Ectodermal cell (in vitro differentiated cells): ENCODE measurements at regions not wholly inside any gene's neighbourhood (a gene's known extent, or its start where the extent isn't known, plus 50 kb on each side); places are given as distances from the start of the nearest gene placed in this dataset.

ENCODE experiments used
- H3K27ac ChIP-seq: 2 replicates; pipeline ENCODE4 v1.7.0; 2013; ENCODE audit warnings: mild to moderate bottlenecking, low read depth, low read length; ENCODE audit not compliant: insufficient read depth, poor library complexity, severe bottlenecking
- H3K27me3 ChIP-seq: 2 replicates; pipeline ENCODE4 v1.7.0; 2013; ENCODE audit warnings: mild to moderate bottlenecking, low read length; ENCODE audit not compliant: insufficient read depth, control insufficient read depth, poor library complexity, severe bottlenecking
- H3K36me3 ChIP-seq: one replicate; pipeline ENCODE4 v1.7.0; 2013; ENCODE audit warnings: low read length; ENCODE audit not compliant: control insufficient read depth, insufficient read depth
- H3K4me1 ChIP-seq: one replicate; pipeline ENCODE4 v1.7.0; 2013; ENCODE audit warnings: low read length; ENCODE audit not compliant: control insufficient read depth, insufficient read depth
- H3K4me3 ChIP-seq: 2 replicates; pipeline ENCODE4 v1.7.0; 2013; ENCODE audit warnings: low read depth, low read length, control low read depth; ENCODE audit not compliant: insufficient read depth
- H3K9me3 ChIP-seq: 2 replicates; pipeline ENCODE4 v1.7.0; 2013; ENCODE audit warnings: mild to moderate bottlenecking, low read length, moderate library complexity; ENCODE audit not compliant: control insufficient read depth
- WGBS, 2 experiments: methylation state at CpG; one replicate each; pipeline ENCODE4 v1.1.7; 2013; ENCODE audit warnings: missing lambda C conversion rate in 2 of 2; 5-methylcytosine and 5-hydroxymethylcytosine counted together

GRCh38 chr22:47463220-47463619 lies 700.8 kb downstream of the TBC1D22A start:
- no peak overlapping the region for H3K4me3 ChIP-seq
- no peaks in the 10 kb centered on the region for H3K36me3 ChIP-seq
- no peaks in the 10 kb centered on the region for H3K4me1 ChIP-seq
- 52 to 62% methylated on average over 8 of the region's 8 CpGs for WGBS, 2 experiments
- H3K9me3 ChIP-seq: peaks cover 15% of the 10 kb centered on the region
- H3K27ac ChIP-seq: no peak overlapping the region
- H3K27me3 ChIP-seq: no peaks in the 10 kb centered on the region

GRCh38 chr22:47460861-47461260 lies 698.4 kb downstream of the TBC1D22A start:
- no peaks in the 10 kb centered on the region for H3K36me3 ChIP-seq
- 83 to 91% methylated on average over 5 of the region's 5 CpGs for WGBS, 2 experiments
- no peaks in the 10 kb centered on the region for H3K27me3 ChIP-seq
- H3K4me3 ChIP-seq: no peak overlapping the region
- H3K4me1 ChIP-seq: no peaks in the 10 kb centered on the region
- H3K27ac ChIP-seq: no peak overlapping the region
- H3K9me3 ChIP-seq: peaks cover 15% of the 10 kb centered on the region

GRCh38 chr22:47460176-47460575 lies 697.7 kb downstream of the TBC1D22A start:
- Histone ChIP-seq H3K27ac (no peak overlapping the region), H3K4me1 (no peaks in the 10 kb centered on the region), H3K36me3 (no peaks in the 10 kb centered on the region), H3K9me3 (peaks cover 11% of the 10 kb centered on the region), H3K4me3 (no peak overlapping the region), H3K27me3 (no peaks in the 10 kb centered on the region)
- 83 to 85% methylated on average over 3 of the region's 3 CpGs for WGBS, 2 experiments

- peaks cover 14% of the 10 kb centered on the region for H3K9me3 ChIP-seq
- H3K4me3 ChIP-seq: no peak overlapping the region
- no peaks in the 10 kb centered on the region for H3K4me1 ChIP-seq
- H3K36me3 ChIP-seq: no peaks in the 10 kb centered on the region
- no peaks in the 10 kb centered on the region for H3K27me3 ChIP-seq
- H3K27ac ChIP-seq: no peak overlapping the region
- 74 to 83% methylated on average over 8 of the region's 8 CpGs for whole genome bisulfite sequencing, 2 experiments
Measured at GRCh38 chr22:47458348-47458747, 695.9 kb downstream of the TBC1D22A start.

GRCh38 chr22:47457509-47458300 lies 695.3 kb downstream of the TBC1D22A start:
- H3K4me1 ChIP-seq: no peaks in the 10 kb centered on the region
- no peak overlapping the region for H3K27ac ChIP-seq
- no peak overlapping the region for H3K4me3 ChIP-seq
- no peaks in the 10 kb centered on the region for H3K27me3 ChIP-seq
- 84 to 85% methylated on average over 23 of the region's 23 CpGs for WGBS, 2 experiments
- no peaks in the 10 kb centered on the region for H3K36me3 ChIP-seq
- peaks cover 15% of the 10 kb centered on the region for H3K9me3 ChIP-seq

GRCh38 chr22:47457021-47457420 lies 694.6 kb downstream of the TBC1D22A start:
- H3K9me3 ChIP-seq: peaks cover 15% of the 10 kb centered on the region
- WGBS, 2 experiments: 84% methylated on average over 14 of the region's 14 CpGs

GRCh38 chr22:47456031-47456430 lies 693.6 kb downstream of the TBC1D22A start:
- Histone ChIP-seq H3K9me3 (peaks cover 13% of the 10 kb centered on the region), H3K36me3 (no peaks in the 10 kb centered on the region), H3K27me3 (no peaks in the 10 kb centered on the region), H3K27ac (no peak overlapping the region), H3K4me1 (no peaks in the 10 kb centered on the region), H3K4me3 (no peak overlapping the region)
- 79 to 80% methylated on average over 11 of the region's 11 CpGs for WGBS, 2 experiments

More at GRCh38 chr22:47457021-47457420, 694.6 kb downstream of the TBC1D22A start:
- Histone ChIP-seq H3K4me1 (no peaks in the 10 kb centered on the region), H3K27ac (no peak overlapping the region), H3K4me3 (no peak overlapping the region), H3K36me3 (no peaks in the 10 kb centered on the region), H3K27me3 (no peaks in the 10 kb centered on the region)

- H3K9me3 ChIP-seq: peaks cover 11% of the 10 kb centered on the region
- H3K4me1 ChIP-seq: no peaks in the 10 kb centered on the region
- no peak overlapping the region for H3K27ac ChIP-seq
- H3K36me3 ChIP-seq: no peaks in the 10 kb centered on the region
- H3K27me3 ChIP-seq: no peaks in the 10 kb centered on the region
- 69 to 80% methylated on average over 6 of the region's 6 CpGs for WGBS, 2 experiments
- H3K4me3 ChIP-seq: no peak overlapping the region
Measured at GRCh38 chr22:47453049-47453448, 690.6 kb downstream of the TBC1D22A start.

GRCh38 chr22:47452184-47452583 lies 689.7 kb downstream of the TBC1D22A start:
- peaks cover 11% of the 10 kb centered on the region for H3K9me3 ChIP-seq
- WGBS, 2 experiments: 77 to 90% methylated on average over 1 to 2 of the region's 2 CpGs

GRCh38 chr22:47450876-47451475 lies 688.5 kb downstream of the TBC1D22A start:
- H3K27me3 ChIP-seq: no peaks in the 10 kb centered on the region

More at GRCh38 chr22:47452184-47452583, 689.7 kb downstream of the TBC1D22A start:
- Histone ChIP-seq H3K36me3 (no peaks in the 10 kb centered on the region), H3K27ac (no peak overlapping the region), H3K27me3 (no peaks in the 10 kb centered on the region), H3K4me1 (no peaks in the 10 kb centered on the region), H3K4me3 (no peak overlapping the region)

More at GRCh38 chr22:47450876-47451475, 688.5 kb downstream of the TBC1D22A start:
- Histone ChIP-seq H3K4me3 (no peak overlapping the region), H3K9me3 (peaks cover 11% of the 10 kb centered on the region), H3K27ac (no peak overlapping the region), H3K4me1 (no peaks in the 10 kb centered on the region), H3K36me3 (no peaks in the 10 kb centered on the region)
- 76 to 81% methylated on average over 9 of the region's 9 CpGs for WGBS, 2 experiments
